ENCODE measurements at regions not wholly inside any gene's neighbourhood (a gene's known extent, or its start where the extent isn't known, plus 50 kb on each side); places are given as distances from the start of the nearest gene placed in this dataset.

DNA sequence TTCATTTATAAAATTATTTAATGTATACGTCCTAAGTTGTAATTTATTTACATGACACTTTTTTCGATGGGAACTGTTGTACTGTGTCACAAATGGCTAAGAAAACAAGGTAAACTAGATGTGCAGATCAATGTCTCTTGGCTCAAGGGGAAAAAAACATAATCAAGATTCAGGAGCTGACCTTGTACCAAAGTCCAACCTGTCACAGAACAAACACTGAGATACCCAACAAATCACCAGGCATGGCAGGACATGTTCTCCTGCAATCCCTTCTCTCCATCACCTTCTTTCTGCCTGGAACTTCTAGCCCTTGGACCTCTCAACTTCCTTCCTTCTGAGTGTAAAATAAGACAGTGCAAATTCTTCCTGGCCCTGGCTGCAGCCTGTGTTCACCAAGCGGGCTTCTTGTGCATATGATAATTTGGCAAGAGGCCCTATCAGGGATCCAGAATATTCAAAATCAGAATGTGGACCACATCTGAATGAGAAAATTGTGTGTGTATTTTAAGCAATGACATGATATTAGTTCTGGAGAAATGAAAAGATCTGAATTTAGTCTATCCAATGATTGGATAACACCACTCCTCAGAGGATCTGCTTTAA lies 445.9 kb downstream of the ZNF536 start:
- Histone ChIP-seq H3K23me2 (ENCODE audit: insufficient read length, low read depth, low read length, poor library complexity, severe bottlenecking) (no peaks in the 10 kb centered on the region), H3K27me3 (ENCODE audit: insufficient read depth, low read length) (no peaks in the 10 kb centered on the region), H4K8ac (replicated peaks; ENCODE audit: insufficient read length, low read depth, low read length) (no peak overlapping the region), H4K20me1 (ENCODE audit: control insufficient read depth, insufficient read depth, insufficient read length) (no peaks in the 10 kb centered on the region), H2AFZ (ENCODE audit: low read length) (no peak overlapping the region), H3K27ac (ENCODE audit: insufficient read length, low read depth, low read length) (no peak overlapping the region), H2BK120ac (ENCODE audit: low read depth, low read length, poor library complexity, severe bottlenecking) (no peak overlapping the region), H3K79me1 (ENCODE audit: insufficient read depth, low read depth, low read length, poor library complexity, severe bottlenecking) (no peaks in the 10 kb centered on the region), H2BK20ac (ENCODE audit: low read depth, low read length, poor library complexity, severe bottlenecking) (no peak overlapping the region), H4K91ac (ENCODE audit: insufficient read length, low read depth, low read length) (no peak overlapping the region), H3K4ac (ENCODE audit: low read depth, low read length) (no peak overlapping the region), H3K9me3 (ENCODE audit: control insufficient read depth, low read depth, low read length) (no peaks in the 10 kb centered on the region), H3T11ph (ENCODE audit: low read length) (no peak overlapping the region), H2BK15ac (ENCODE audit: low read depth, low read length) (no peak overlapping the region), H3K14ac (ENCODE audit: insufficient read depth, low read length) (no peak overlapping the region), H3K23ac (ENCODE audit: insufficient read length, low read depth, low read length) (no peak overlapping the region), H3K18ac (ENCODE audit: insufficient read length, low read depth, low read length) (no peak overlapping the region), H3K79me2 (ENCODE audit: insufficient read depth, low read length) (no peaks in the 10 kb centered on the region), H3K4me2 (ENCODE audit: insufficient read depth, insufficient read length, low read length) (no peak overlapping the region), H2AK5ac (ENCODE audit: insufficient read length, low read length) (no peak overlapping the region), H3K56ac (ENCODE audit: insufficient read length, low read depth, low read length) (no peak overlapping the region), H4K5ac (ENCODE audit: insufficient read length, low read depth, low read length) (no peak overlapping the region), H3K4me1 (ENCODE audit: insufficient read depth, low read length) (no peaks in the 10 kb centered on the region), H2BK12ac (ENCODE audit: insufficient read length, low read depth, low read length) (no peak overlapping the region), H3K9ac (ENCODE audit: extremely low read depth, insufficient read length, low read length) (no peak overlapping the region), H2BK5ac (ENCODE audit: insufficient read length, low read length) (no peak overlapping the region)
- DNase-seq, result no peak
- Mint-ChIP-seq H3K27ac (no peak overlapping the region), H3K9me3 (peaks cover 1 to 3% of the 10 kb centered on the region in 2 experiments; a peak in 3 of 5 replicates), H3K27me3 (ENCODE audit: low read depth) (peaks cover 14% of the 10 kb centered on the region), H3K36me3 (ENCODE audit: insufficient read depth in 1 of 3, low read depth in 3 of 3) (no peaks in the 10 kb centered on the region; a peak in 1 of 7 replicates), H3K4me1 (no peaks in the 10 kb centered on the region), H3K4me3 (no peak overlapping the region; a peak in 1 of 5 replicates)
- WGBS (ENCODE audit: extremely low coverage, insufficient read length, low lambda C conversion rate), result no CpG with 5 or more reads among the region's 3 CpGs
- TF ChIP-seq, protein P1, sequence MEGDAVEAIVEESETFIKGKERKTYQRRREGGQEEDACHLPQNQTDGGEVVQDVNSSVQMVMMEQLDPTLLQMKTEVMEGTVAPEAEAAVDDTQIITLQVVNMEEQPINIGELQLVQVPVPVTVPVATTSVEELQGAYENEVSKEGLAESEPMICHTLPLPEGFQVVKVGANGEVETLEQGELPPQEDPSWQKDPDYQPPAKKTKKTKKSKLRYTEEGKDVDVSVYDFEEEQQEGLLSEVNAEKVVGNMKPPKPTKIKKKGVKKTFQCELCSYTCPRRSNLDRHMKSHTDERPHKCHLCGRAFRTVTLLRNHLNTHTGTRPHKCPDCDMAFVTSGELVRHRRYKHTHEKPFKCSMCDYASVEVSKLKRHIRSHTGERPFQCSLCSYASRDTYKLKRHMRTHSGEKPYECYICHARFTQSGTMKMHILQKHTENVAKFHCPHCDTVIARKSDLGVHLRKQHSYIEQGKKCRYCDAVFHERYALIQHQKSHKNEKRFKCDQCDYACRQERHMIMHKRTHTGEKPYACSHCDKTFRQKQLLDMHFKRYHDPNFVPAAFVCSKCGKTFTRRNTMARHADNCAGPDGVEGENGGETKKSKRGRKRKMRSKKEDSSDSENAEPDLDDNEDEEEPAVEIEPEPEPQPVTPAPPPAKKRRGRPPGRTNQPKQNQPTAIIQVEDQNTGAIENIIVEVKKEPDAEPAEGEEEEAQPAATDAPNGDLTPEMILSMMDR (conservative IDR thresholded peaks at IDR 0.05), result no peak

Measured in H9 (cell line).